GM12878 (cell line): ENCODE measurements at regions not wholly inside any gene's neighbourhood (a gene's known extent, or its start where the extent isn't known, plus 50 kb on each side); places are given as distances from the start of the nearest gene placed in this dataset.

Experiments used
- ATAC-seq: fragments of 200-7000 bp; cut with Tn5 transposase; 3 replicates; pipeline ENCODE4 v1.9.1; 2020; ENCODE audit warnings: mild to moderate bottlenecking, moderate library complexity
- BruUV-seq: library from RNA; stranded (reverse); fragments of 400-500 nt; replicated peaks from 2 replicates; lab custom pipeline; 2021; lab: Mats Ljungman, UMichigan
- CTCF ChIA-PET: fragments of 300-600 bp; sonication (Branson Sonifier 250); formaldehyde crosslinking; extraction: SDS; loops from one replicate; lab custom pipeline; 2021; ENCODE audit warnings: inconsistent platforms; lab: Yijun Ruan, JAX
- POLR2A ChIA-PET: fragments of 350-600 bp; formaldehyde crosslinking; extraction: SDS; loops from one replicate; lab custom pipeline; 2021; ENCODE audit warnings: inconsistent platforms; lab: Charles Lee
- RAD21 ChIA-PET: fragments of 300-600 bp; sonication (Branson Sonifier 250); formaldehyde crosslinking; loops from one replicate; lab custom pipeline; 2023; ENCODE audit warnings: antibody characterized with exemption; ENCODE audit not compliant: unreplicated experiment; lab: Charles Lee
- SMC1A ChIA-PET: fragments of 300-600 bp; sonication (Branson Sonifier 250); formaldehyde crosslinking; loops from one replicate; lab custom pipeline; 2023; ENCODE audit not compliant: unreplicated experiment, uncharacterized antibody; lab: Charles Lee
- DNase-seq: peaks from one replicate; pipeline ENCODE4 v3.0.0-alpha.2; 2011; ENCODE audit warnings: low read depth, low spot score
- FAIRE-seq: peaks from 3 replicates; lab custom pipeline; 2011; peaks lifted over from hg19 to GRCh38; lab: Jason Lieb, UNC
- H2AFZ ChIP-seq: 2 replicates; pipeline ENCODE4 v1.6.0; 2011; ENCODE audit warnings: low read depth, low read length, control low read depth; ENCODE audit not compliant: control insufficient read depth
- H3K27ac ChIP-seq: 2 replicates; pipeline ENCODE4 v1.5.1; 2011; ENCODE audit warnings: control low read depth; ENCODE audit not compliant: control insufficient read depth, insufficient read depth
- H3K27me3 ChIP-seq, 2 experiments: replicated peaks in 1 of 2; 2 replicates each; pipeline versions ENCODE4 v1.6.0 to v1.6.1; 2011; ENCODE audit warnings: low read length in 1 of 2; ENCODE audit not compliant: control insufficient read depth in 2 of 2, insufficient read depth in 2 of 2
- H3K36me3 ChIP-seq, 2 experiments: 2 replicates each; pipeline ENCODE4 v1.5.1; 2011; ENCODE audit warnings: low read length in 1 of 2; ENCODE audit not compliant: control insufficient read depth in 2 of 2, insufficient read depth in 2 of 2
- H3K4me1 ChIP-seq: 2 replicates; pipeline ENCODE4 v1.6.1; 2011; ENCODE audit warnings: mild to moderate bottlenecking, low read length, moderate library complexity, mixed read lengths; ENCODE audit not compliant: control insufficient read depth, insufficient read depth
- H3K4me2 ChIP-seq: 2 replicates; pipeline ENCODE4 v1.6.0; 2011; ENCODE audit warnings: control low read depth; ENCODE audit not compliant: control insufficient read depth, insufficient read depth
- H3K4me3 ChIP-seq: fragments of 200-600 bp; sonication (generic); 2 replicates; pipeline ENCODE4 v1.5.1; 2016
- H3K79me2 ChIP-seq: 2 replicates; pipeline ENCODE4 v1.6.0; 2011; ENCODE audit warnings: low read length; ENCODE audit not compliant: control insufficient read depth, insufficient read depth
- H3K9ac ChIP-seq: 2 replicates; pipeline ENCODE4 v1.8.0; 2011; ENCODE audit warnings: low read length, control low read depth, mixed read lengths; ENCODE audit not compliant: control insufficient read depth, insufficient read depth
- H3K9me3 ChIP-seq: replicated peaks from 3 replicates; pipeline ENCODE4 v1.5.1; 2011; ENCODE audit warnings: mild to moderate bottlenecking, low read length; ENCODE audit not compliant: control insufficient read depth, insufficient read depth
- H4K20me1 ChIP-seq: 2 replicates; pipeline ENCODE4 v1.6.0; 2011; ENCODE audit not compliant: control insufficient read depth, insufficient read depth
- ASH2L ChIP-seq: fragments of 300-600, 200-600 bp; sonication (generic); IDR thresholded peaks from 2 replicates; pipeline ENCODE4 v1.6.1; 2017; ENCODE audit warnings: low read depth, mild to moderate bottlenecking, borderline replicate concordance
- CEBPB ChIP-seq, 2 experiments: fragments of 150-350 bp in 1 of 2; IDR thresholded peaks; 2 replicates each; pipeline ENCODE4 v1.6.1; 2012 to 2014; ENCODE audit warnings: low read depth in 2 of 2, low read length in 2 of 2, borderline replicate concordance in 1 of 2, inconsistent platforms in 1 of 2
- CREM ChIP-seq: IDR thresholded peaks from 2 replicates; pipeline ENCODE4 v1.6.1; 2014; ENCODE audit warnings: antibody characterized with exemption, low read depth
- MAX ChIP-seq: IDR thresholded peaks from 2 replicates; pipeline ENCODE4 v1.6.1; 2012; ENCODE audit warnings: low read depth, low read length, improper control_type of control experiment
- MEF2A ChIP-seq: IDR thresholded peaks from 2 replicates; pipeline ENCODE4 v1.6.1; 2011; ENCODE audit warnings: low read depth, mild to moderate bottlenecking, low read length, moderate library complexity; ENCODE audit not compliant: insufficient read depth
- MYC ChIP-seq: IDR thresholded peaks from 2 replicates; pipeline ENCODE4 v1.6.1; 2011; ENCODE audit warnings: mild to moderate bottlenecking, low read length, moderate library complexity, inconsistent platforms; ENCODE audit not compliant: insufficient read depth, insufficient replicate concordance, insufficient read length, severe bottlenecking
- NBN ChIP-seq: fragments of 450-650 bp; IDR thresholded peaks from 2 replicates; pipeline ENCODE4 v1.6.1; 2016
- NFYB ChIP-seq: IDR thresholded peaks from 2 replicates; pipeline ENCODE4 v1.6.1; 2011; ENCODE audit warnings: low read depth, mild to moderate bottlenecking, low read length, improper control_type of control experiment, moderate library complexity; ENCODE audit not compliant: insufficient read depth
- NR2C2 ChIP-seq: IDR thresholded peaks from 2 replicates; pipeline ENCODE4 v1.6.1; 2011; ENCODE audit warnings: borderline replicate concordance, low read depth; ENCODE audit not compliant: control insufficient read depth, insufficient read length
- SKIL ChIP-seq: fragments of 450-650 bp; IDR thresholded peaks from 2 replicates; pipeline ENCODE4 v1.6.1; 2017; ENCODE audit warnings: mild to moderate bottlenecking, low read depth, inconsistent platforms; ENCODE audit not compliant: poor library complexity, severe bottlenecking
- SUPT20H ChIP-seq: IDR thresholded peaks from 2 replicates; pipeline ENCODE4 v1.6.1; 2011; ENCODE audit warnings: low read depth, mild to moderate bottlenecking, low read length, moderate library complexity, borderline replicate concordance; ENCODE audit not compliant: control insufficient read depth
- TCF3 ChIP-seq: IDR thresholded peaks from 2 replicates; pipeline ENCODE4 v1.6.1; 2012; ENCODE audit warnings: low read depth, mild to moderate bottlenecking, low read length, borderline replicate concordance; ENCODE audit not compliant: insufficient read depth
- ZNF207 ChIP-seq: fragments of 450-650 bp; IDR thresholded peaks from 2 replicates; pipeline ENCODE4 v1.6.1; 2014; ENCODE audit warnings: antibody characterized with exemption, mild to moderate bottlenecking, borderline replicate concordance
- ZNF274 ChIP-seq: IDR thresholded peaks from one replicate; pipeline ENCODE4 v1.8.0; 2011; ENCODE audit not compliant: insufficient read length, insufficient read depth
- ZNF592 ChIP-seq: fragments of 450-650 bp; IDR thresholded peaks from 2 replicates; pipeline ENCODE4 v1.6.1; 2017; ENCODE audit warnings: mild to moderate bottlenecking, moderate library complexity
- WGBS: methylation state at CpG from one replicate; pipeline ENCODE4 v1.1.6; 2016; ENCODE audit warnings: low lambda C conversion rate; ENCODE audit not compliant: insufficient replicate concordance, insufficient coverage; ENCODE audit errors: missing lambda C conversion rate; 5-methylcytosine and 5-hydroxymethylcytosine counted together
- in situ Hi-C: fragments of 300-500 bp; cut with MboI; formaldehyde crosslinking; loops from 9 replicates; pipeline ENCODE4 v1.14.3; 2018; ENCODE audit warnings: mixed read lengths
- intact Hi-C: fragments of 100-400 bp; cut with micrococcal nuclease; formaldehyde crosslinking; loops from one replicate; pipeline ENCODE4 v1.14.2; 2022; ENCODE audit not compliant: unreplicated experiment

GRCh38 chr6:167450626-167451025 lies 125.7 kb downstream of the TTLL2 start (continued):
- TF ChIP-seq ZNF207, result no peak
- no peak for TF ChIP-seq TCF3
- no peak for TF ChIP-seq MYC
- no peak for TF ChIP-seq SKIL

- in situ Hi-C loops (no loop called here), intact Hi-C loops (no loop called here)
- no peak overlapping the region for H3K4me3 ChIP-seq
- H4K20me1 ChIP-seq, result no peaks in the 10 kb centered on the region
- H3K27ac ChIP-seq, result no peak overlapping the region
- FAIRE-seq, result no peak
- H2AFZ ChIP-seq, result no peak overlapping the region
- ATAC-seq, result no peak; the same call in 2 of the 3 replicates
- H3K9me3 ChIP-seq, result no peaks in the 10 kb centered on the region
- SMC1A ChIA-PET, result no interaction called here
- 39% methylated on average over 8 of the region's 8 CpGs for WGBS
- H3K4me1 ChIP-seq, result no peaks in the 10 kb centered on the region
- RAD21 ChIA-PET, result no interaction called here
- POLR2A ChIA-PET, result no interaction called here
- H3K27me3 ChIP-seq, result no peaks in the 10 kb centered on the region; a peak in 1 of 4 replicates
- DNase-seq, result no peak
- no peaks in the 10 kb centered on the region for H3K36me3 ChIP-seq
- H3K79me2 ChIP-seq, result no peaks in the 10 kb centered on the region
- CTCF ChIA-PET, result no interaction called here
- no peak overlapping the region for H3K4me2 ChIP-seq
- H3K9ac ChIP-seq, result no peak overlapping the region
- BruUV-seq, result no TSS peak
- no peak for TF ChIP-seq ZNF207
- no peak for TF ChIP-seq ZNF592
- no peak for TF ChIP-seq CREM
- TF ChIP-seq CEBPB (IDR thresholded peaks at IDR 0.05; ENCODE audit: borderline replicate concordance in 1 of 2, low read depth in 2 of 2, low read length in 2 of 2), result no peak
- TF ChIP-seq MAX, result no peak
- no peak for TF ChIP-seq SUPT20H
- no peak for TF ChIP-seq NFYB
- no peak for TF ChIP-seq ASH2L
- no peak for TF ChIP-seq NR2C2
- TF ChIP-seq NBN, result no peak
- no peak for TF ChIP-seq ZNF274
- TF ChIP-seq MEF2A, result no peak
These were observed 127.6 kb downstream of the TTLL2 start for GRCh38 chr6:167452338-167453081.
